Heart left ventricle (tissue), 13 donors: ENCODE measurements at regions not wholly inside any gene's neighbourhood (a gene's known extent, or its start where the extent isn't known, plus 50 kb on each side); places are given as distances from the start of the nearest gene placed in this dataset.

Experiments
- CTCF ChIP-seq, 12 donors: fragments of 200-600 bp; sonication (generic) in 4 of 12; IDR thresholded peaks; one replicate each; pipeline versions ENCODE4 v1.5.0 to v1.8.0; 2018 to 2022; ENCODE audit warnings: antibody characterized with exemption in 12 of 12, mild to moderate bottlenecking in 5 of 12
- POLR2A ChIP-seq, 2 donors: fragments of 450-650 bp; IDR thresholded peaks; one replicate each; pipeline ENCODE4 v1.6.1; 2017; ENCODE audit warnings: antibody characterized with exemption in 2 of 2, mild to moderate bottlenecking in 2 of 2, moderate library complexity in 2 of 2
- donor health status: ischemic (EF 13 %, LVEDD 7.1; RV severe dilation, severe dysfunction).
- donor health status: DM: no; HTN: yes; CAD: no.
- donor health status: DM: no; HTN: no; CAD: no.
- donor health status: ischemic (EF 25% LVEDD 6.9; RV normal size, moderate dysfunction).
- donor health status: ischemic (EF 25% LVEDD 5.7; RV mildly dilated, moderate dysfunction).
- donor health status: ischemic (EF 35%, LVEDD 5.7; RV mildly dilated, moderate dysfunction).
- donor health status: nonischemic (EF 11% LVEDD 7.7; RV severe dilation, severe dysfunction).
- donor health status: DM: yes; HTN: yes; CAD: no.
- donor health status: PGD.
- donor health status: ischemic (EF 29% LVEDD 5.4; RV normal size, mild dysfunction).
- donor health status: nonischemic (EF 23%, LVEDD 6.1; RV moderate dilation, normal function).

GRCh38 chr14:58783792-58784511 is 146.2 kb downstream of the DACT1 start:
- no peak for TF ChIP-seq CTCF (IDR thresholded peaks at IDR 0.05)
- TF ChIP-seq POLR2A (IDR thresholded peaks at IDR 0.05): no peak
